PC-9 (cell line): ENCODE measurements at regions not wholly inside any gene's neighbourhood (a gene's known extent, or its start where the extent isn't known, plus 50 kb on each side); places are given as distances from the start of the nearest gene placed in this dataset.

Experiments used
- BruUV-seq: library from RNA; stranded (reverse); fragments of 400-500 nt; replicated peaks from 2 replicates; lab custom pipeline; 2021; lab: Mats Ljungman, UMichigan
- CTCF ChIA-PET: fragments of 300-600 bp; sonication (Branson Sonifier 250); formaldehyde crosslinking; loops from one replicate; lab custom pipeline; 2022; ENCODE audit warnings: antibody characterized with exemption; lab: Charles Lee
- POLR2A ChIA-PET: fragments of 300-600 bp; sonication (Branson Sonifier 250); formaldehyde crosslinking; loops from one replicate; lab custom pipeline; 2022; ENCODE audit warnings: antibody characterized with exemption; ENCODE audit not compliant: unreplicated experiment; lab: Charles Lee
- DNase-seq, 2 experiments: peaks; one replicate each; pipeline versions ENCODE4 v3.0.0 to v3.0.0-alpha.2; 2015 to 2022; ENCODE audit warnings: mixed read lengths in 1 of 2
- H2AFZ ChIP-seq: fragments of 200-600 bp; sonication (generic); 2 replicates; pipeline ENCODE4 v1.8.1; 2017; ENCODE audit warnings: antibody characterized with exemption
- H3F3A ChIP-seq: fragments of 200-600 bp; sonication (generic); 2 replicates; pipeline ENCODE4 v1.8.1; 2017; ENCODE audit warnings: antibody characterized with exemption, mild to moderate bottlenecking, low read depth; ENCODE audit not compliant: insufficient read depth
- H3K27ac ChIP-seq: fragments of 200-600 bp; sonication (generic); 2 replicates; pipeline ENCODE4 v1.6.1; 2016; ENCODE audit warnings: mixed run types
- H3K27me3 ChIP-seq: fragments of 200-600 bp; sonication (generic); 2 replicates; pipeline ENCODE4 v1.6.1; 2016; ENCODE audit warnings: low read depth, mixed run types; ENCODE audit not compliant: insufficient read depth
- H3K36me3 ChIP-seq: fragments of 200-600 bp; sonication (generic); 2 replicates; pipeline ENCODE4 v1.6.1; 2016; ENCODE audit warnings: low read depth, mixed run types
- H3K4me1 ChIP-seq: fragments of 200-600 bp; sonication (generic); replicated peaks from 2 replicates; pipeline ENCODE4 v1.6.1; 2016; ENCODE audit warnings: mixed run types; ENCODE audit not compliant: insufficient read depth
- H3K4me2 ChIP-seq: fragments of 200-600 bp; sonication (generic); 2 replicates; pipeline ENCODE4 v1.6.1; 2017; ENCODE audit warnings: mixed run types
- H3K4me3 ChIP-seq: fragments of 200-600 bp; sonication (generic); 2 replicates; pipeline ENCODE4 v1.6.1; 2016; ENCODE audit warnings: mixed run types
- H3K79me2 ChIP-seq: fragments of 200-600 bp; sonication (generic); 2 replicates; pipeline ENCODE4 v1.6.1; 2017; ENCODE audit warnings: low read depth, mixed run types
- H3K9me2 ChIP-seq: fragments of 200-600 bp; sonication (generic); 2 replicates; pipeline ENCODE4 v1.8.1; 2017; ENCODE audit warnings: mild to moderate bottlenecking; ENCODE audit not compliant: insufficient read depth
- H3K9me3 ChIP-seq: fragments of 200-600 bp; sonication (generic); 2 replicates; pipeline ENCODE4 v1.8.1; 2016; ENCODE audit warnings: low read depth; ENCODE audit not compliant: insufficient read depth
- H4K20me1 ChIP-seq: fragments of 200-600 bp; sonication (generic); 2 replicates; pipeline ENCODE4 v1.8.1; 2017; ENCODE audit not compliant: insufficient read depth
- EZH2 ChIP-seq: fragments of 200-600 bp; sonication (generic); IDR thresholded peaks from 2 replicates; pipeline ENCODE4 v1.8.0; 2017; ENCODE audit warnings: antibody characterized with exemption, low read depth
- intact Hi-C: fragments of 100-400 bp; cut with micrococcal nuclease; formaldehyde crosslinking; loops from one replicate; pipeline ENCODE4 v1.10.0; 2022; ENCODE audit not compliant: unreplicated experiment
- TF ChIP-seq, protein P1 (sequence below): fragments of 200-600 bp; sonication (generic); conservative IDR thresholded peaks from 2 replicates; pipeline ENCODE4 v1.6.1; 2017; ENCODE audit warnings: mixed run types, antibody characterized with exemption, mild to moderate bottlenecking, moderate library complexity

GRCh38 chr22:22084089-22084711, 101.6 kb upstream of the TOP3B start:
- no peak overlapping the region for H3K27ac ChIP-seq
- H3K36me3 ChIP-seq: no peaks in the 10 kb centered on the region
- TF ChIP-seq EZH2: no peak
- TF ChIP-seq, protein P1, sequence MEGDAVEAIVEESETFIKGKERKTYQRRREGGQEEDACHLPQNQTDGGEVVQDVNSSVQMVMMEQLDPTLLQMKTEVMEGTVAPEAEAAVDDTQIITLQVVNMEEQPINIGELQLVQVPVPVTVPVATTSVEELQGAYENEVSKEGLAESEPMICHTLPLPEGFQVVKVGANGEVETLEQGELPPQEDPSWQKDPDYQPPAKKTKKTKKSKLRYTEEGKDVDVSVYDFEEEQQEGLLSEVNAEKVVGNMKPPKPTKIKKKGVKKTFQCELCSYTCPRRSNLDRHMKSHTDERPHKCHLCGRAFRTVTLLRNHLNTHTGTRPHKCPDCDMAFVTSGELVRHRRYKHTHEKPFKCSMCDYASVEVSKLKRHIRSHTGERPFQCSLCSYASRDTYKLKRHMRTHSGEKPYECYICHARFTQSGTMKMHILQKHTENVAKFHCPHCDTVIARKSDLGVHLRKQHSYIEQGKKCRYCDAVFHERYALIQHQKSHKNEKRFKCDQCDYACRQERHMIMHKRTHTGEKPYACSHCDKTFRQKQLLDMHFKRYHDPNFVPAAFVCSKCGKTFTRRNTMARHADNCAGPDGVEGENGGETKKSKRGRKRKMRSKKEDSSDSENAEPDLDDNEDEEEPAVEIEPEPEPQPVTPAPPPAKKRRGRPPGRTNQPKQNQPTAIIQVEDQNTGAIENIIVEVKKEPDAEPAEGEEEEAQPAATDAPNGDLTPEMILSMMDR: no peak
- POLR2A ChIA-PET: no interaction called here
- H3K4me2 ChIP-seq: no peak overlapping the region
- no peaks in the 10 kb centered on the region for H4K20me1 ChIP-seq
- no peaks in the 10 kb centered on the region for H3K4me1 ChIP-seq
- no peaks in the 10 kb centered on the region for H3K9me3 ChIP-seq
- H3K9me2 ChIP-seq: no peaks in the 10 kb centered on the region
- H3K27me3 ChIP-seq: no peaks in the 10 kb centered on the region
- intact Hi-C loops: no loop called here
- no peaks in the 10 kb centered on the region for H3K79me2 ChIP-seq
- H3F3A ChIP-seq: no peaks in the 10 kb centered on the region
- H3K4me3 ChIP-seq: no peak overlapping the region
- no TSS peak for BruUV-seq
- H2AFZ ChIP-seq: no peak overlapping the region
- DNase-seq: no peak
- CTCF ChIA-PET: no interaction called here

- Histone ChIP-seq H3K79me2 (no peaks in the 10 kb centered on the region), H3K4me3 (no peak overlapping the region), H3K9me2 (no peaks in the 10 kb centered on the region), H4K20me1 (no peaks in the 10 kb centered on the region), H2AFZ (no peak overlapping the region), H3K36me3 (no peaks in the 10 kb centered on the region), H3K27ac (no peak overlapping the region), H3F3A (no peaks in the 10 kb centered on the region), H3K9me3 (no peaks in the 10 kb centered on the region), H3K4me2 (no peak overlapping the region), H3K4me1 (no peaks in the 10 kb centered on the region), H3K27me3 (no peaks in the 10 kb centered on the region)
- BruUV-seq: no TSS peak
- TF ChIP-seq, protein P1: no peak
- no peak for TF ChIP-seq EZH2
- no peak for DNase-seq
- POLR2A ChIA-PET: no interaction called here
- CTCF ChIA-PET: no interaction called here
- intact Hi-C loops: no loop called here
Observed at GRCh38 chr22:22082960-22083359, 100.4 kb upstream of the TOP3B start.

DNA sequence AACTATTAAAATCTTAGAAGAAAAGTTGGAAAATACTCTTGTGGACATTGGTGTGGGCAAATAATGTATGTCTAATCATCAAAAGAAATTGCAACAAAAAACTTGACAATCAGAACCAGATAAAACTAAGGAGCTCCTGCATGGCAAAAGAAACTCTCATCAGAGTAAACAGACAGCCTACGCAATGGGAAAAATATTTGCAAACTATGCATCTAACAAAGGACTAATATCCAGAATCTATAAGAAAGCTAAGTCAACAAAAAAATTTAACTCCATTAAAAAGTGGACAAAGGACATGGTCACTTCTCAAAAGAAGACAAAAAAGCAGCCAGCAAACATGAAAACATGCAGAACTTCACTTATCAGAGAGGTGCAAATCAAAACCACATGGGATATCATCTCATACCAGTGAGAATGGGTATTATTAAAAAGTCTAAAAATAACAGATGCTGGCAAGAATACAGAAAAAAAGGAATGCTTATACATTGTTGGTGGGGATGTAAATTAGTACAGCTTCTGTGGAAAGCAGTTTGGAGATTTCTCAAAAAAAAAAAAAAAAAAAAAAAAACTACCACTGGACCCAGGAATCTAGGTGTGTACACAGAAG, 99.7 kb upstream of the TOP3B start:
- no peaks in the 10 kb centered on the region for H3F3A ChIP-seq
- no peaks in the 10 kb centered on the region for H4K20me1 ChIP-seq
- no peaks in the 10 kb centered on the region for H3K9me3 ChIP-seq
- no peaks in the 10 kb centered on the region for H3K36me3 ChIP-seq
- H3K4me1 ChIP-seq: no peaks in the 10 kb centered on the region
- H3K27ac ChIP-seq: no peak overlapping the region
- no peaks in the 10 kb centered on the region for H3K27me3 ChIP-seq
- no peaks in the 10 kb centered on the region for H3K9me2 ChIP-seq
- no TSS peak for BruUV-seq
- H3K4me2 ChIP-seq: no peak overlapping the region
- intact Hi-C loops: no loop called here
- no peak overlapping the region for H3K4me3 ChIP-seq
- TF ChIP-seq, protein P1: no peak
- TF ChIP-seq EZH2: no peak
- H3K79me2 ChIP-seq: no peaks in the 10 kb centered on the region
- DNase-seq: no peak
- CTCF ChIA-PET: no interaction called here
- POLR2A ChIA-PET: no interaction called here
- H2AFZ ChIP-seq: no peak overlapping the region
